HT1080 (cell line): ENCODE measurements at regions not wholly inside any gene's neighbourhood (a gene's known extent, or its start where the extent isn't known, plus 50 kb on each side); places are given as distances from the start of the nearest gene placed in this dataset.
"Not testable (repeated sequence)": the region's sequence is repeated elsewhere in the genome, so short reads cannot be mapped to it uniquely, and the experiment has no call there.

Experiments used
- DNase-seq: peaks from one replicate; pipeline ENCODE4 v3.0.0-alpha.2; 2015; ENCODE audit warnings: low read depth

DNA sequence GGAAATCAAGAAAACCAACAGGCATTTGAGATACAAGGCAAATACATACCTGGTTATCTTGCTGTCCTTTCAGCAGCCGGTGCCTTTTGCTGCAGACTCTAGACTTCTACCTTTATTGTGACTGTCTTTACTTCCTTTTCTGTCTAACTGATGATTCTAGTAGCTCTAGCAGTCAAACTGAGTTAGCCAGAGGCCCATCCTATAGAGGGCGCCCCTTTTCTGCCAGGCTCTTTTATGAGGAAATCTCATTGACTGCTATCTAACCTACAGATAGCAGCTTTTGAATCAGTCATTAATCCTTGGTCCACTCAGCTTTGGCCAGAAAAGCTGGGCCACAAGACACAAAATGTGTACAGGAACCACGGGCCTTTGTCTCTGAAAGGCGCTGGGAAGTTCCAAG is 87.5 kb upstream of the WSB1 start:
- DNase-seq, result peak; percentile 4

DNA sequence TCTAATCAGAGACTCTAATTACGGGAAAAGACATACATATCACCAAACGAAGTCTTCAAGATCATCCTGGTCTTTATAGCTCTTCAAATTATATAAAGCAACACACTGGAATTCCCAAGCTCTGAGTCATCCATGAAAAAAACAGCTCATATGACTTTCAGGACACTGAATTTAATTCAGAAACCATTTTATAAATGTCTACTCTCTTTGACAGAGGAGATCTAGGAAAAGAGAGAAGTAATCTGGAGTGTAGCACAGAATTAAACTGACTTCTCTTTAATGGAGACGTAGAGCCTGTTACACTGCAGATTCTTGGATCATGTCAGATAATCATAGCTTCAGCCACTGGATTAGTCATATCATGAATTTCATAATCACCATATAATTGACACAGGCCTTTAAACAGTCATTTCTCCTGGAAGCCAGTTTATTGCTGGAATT is 86.8 kb upstream of the WSB1 start:
- peak; percentile 76 for DNase-seq

DNA sequence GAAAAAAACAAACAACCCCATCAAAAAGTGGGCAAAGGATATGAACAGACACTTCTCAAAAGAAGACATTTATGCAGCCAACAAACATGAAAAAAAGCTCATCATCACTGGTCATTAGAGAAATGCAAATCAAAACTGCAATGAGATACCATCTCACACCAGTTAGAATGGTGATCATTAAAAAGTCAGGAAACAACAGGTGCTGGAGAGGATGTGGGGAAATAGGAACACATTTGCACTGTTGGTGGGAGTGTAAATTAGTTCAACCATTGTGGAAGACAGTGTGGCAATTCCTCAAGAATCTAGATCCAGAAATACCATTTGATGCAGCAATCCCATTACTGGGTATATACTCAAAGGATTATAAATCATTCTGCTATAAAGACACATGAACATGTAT is 85.5 kb upstream of the WSB1 start:
- DNase-seq, result not testable (repeated sequence)

- no peak for DNase-seq
These were observed 84.6 kb upstream of the WSB1 start for GRCh38 chr17:27209316-27209715.

- not testable (repeated sequence) for DNase-seq
These were observed 83.1 kb upstream of the WSB1 start for GRCh38 chr17:27210809-27211208.

DNA sequence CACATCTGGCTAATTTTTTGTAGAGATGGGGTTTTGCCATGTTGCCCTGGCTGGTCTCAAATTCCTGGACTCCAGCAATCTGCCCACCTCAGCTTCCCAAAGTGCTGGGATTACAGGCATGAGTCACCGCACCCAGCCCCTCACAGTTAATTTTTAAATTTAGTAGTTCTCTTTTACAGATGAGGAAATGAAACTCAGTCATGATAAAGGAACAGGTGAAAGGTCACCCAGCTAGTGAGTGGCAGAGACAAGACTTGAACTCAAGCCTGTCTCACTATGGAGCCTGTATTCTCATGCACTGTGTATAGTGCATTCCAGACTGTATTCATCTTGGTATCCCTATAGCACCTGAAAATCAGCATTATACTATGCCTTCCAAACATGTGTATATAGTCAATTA is 77.1 kb upstream of the WSB1 start:
- DNase-seq, result no peak

- DNase-seq, result no peak
These were observed 76.3 kb upstream of the WSB1 start for GRCh38 chr17:27217631-27218030.

GRCh38 chr17:27218041-27218440 is 75.9 kb upstream of the WSB1 start:
- DNase-seq, result no peak

DNA sequence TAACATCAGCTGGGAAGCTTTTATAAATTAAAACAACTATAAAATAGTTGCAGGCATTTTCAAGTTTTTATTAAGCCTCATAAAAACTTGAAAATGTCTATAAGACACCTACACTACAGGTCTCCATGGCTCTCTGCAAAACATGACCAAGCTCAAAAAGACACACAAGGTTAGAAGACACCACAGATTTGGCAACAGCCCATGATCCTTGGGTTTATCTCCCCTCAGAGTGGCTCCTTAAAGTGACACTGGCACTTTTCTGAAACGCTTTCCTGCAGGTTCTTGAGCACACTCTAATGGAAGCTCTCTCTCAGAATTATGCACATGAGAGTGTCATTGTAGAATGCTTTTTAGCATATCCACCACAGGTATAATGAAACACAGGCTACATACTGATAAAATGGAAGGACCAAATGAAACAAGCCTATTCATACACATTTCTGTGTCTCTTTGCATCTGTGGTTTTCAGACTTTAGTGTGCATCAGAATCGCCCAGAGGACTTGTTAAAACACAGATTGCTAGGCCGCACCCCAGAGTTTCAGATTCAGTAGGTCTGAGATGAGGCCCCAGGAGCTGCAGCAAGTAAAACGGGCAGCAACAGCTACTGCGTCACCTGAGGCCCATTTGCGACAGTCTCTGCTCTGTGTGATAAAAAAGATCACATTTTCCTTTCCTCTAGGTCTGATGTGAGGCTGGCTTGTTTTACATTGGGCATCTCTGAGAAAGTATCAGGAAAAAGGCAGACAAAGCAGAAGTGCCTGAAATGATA is 75.0 kb upstream of the WSB1 start:
- no peak for DNase-seq

GRCh38 chr17:27222515-27222914 is 71.4 kb upstream of the WSB1 start:
- no peak for DNase-seq

DNA sequence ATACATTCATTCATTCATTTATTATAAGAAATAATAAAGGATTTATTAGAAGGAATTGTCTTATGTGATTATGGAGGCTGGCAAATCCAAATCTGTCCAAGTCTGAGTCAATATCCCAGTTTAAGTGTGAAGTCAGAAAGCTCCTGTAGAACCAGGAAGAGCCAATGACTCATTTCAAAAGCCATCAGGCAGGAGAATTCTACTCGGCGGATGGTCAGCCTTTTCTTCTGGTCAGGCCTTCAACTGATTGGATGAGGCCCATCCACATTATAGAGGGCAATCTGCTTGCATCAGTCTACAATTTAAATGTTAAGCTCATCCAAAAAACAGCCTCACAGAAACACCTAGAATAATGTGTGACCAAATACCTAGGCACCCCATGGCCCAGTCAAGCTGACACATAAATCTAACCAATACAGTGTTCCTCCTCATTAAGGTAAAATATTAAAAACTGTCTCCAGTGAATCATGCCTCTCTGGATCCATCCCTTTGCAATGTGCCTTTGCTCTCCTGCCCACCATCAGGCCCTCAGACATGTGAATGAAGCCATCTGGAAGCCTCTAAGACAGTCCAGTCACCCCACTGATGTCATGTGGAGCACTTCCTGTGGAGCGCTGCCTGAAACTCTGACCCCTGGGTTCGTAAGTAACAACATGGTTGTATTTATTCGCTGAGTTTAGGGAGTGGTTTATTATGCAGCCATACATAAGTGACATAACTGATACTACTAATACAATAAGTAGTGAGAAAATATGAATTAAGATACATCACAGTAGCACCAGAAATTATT is 69.2 kb upstream of the WSB1 start:
- peak; percentile 76 for DNase-seq

DNA sequence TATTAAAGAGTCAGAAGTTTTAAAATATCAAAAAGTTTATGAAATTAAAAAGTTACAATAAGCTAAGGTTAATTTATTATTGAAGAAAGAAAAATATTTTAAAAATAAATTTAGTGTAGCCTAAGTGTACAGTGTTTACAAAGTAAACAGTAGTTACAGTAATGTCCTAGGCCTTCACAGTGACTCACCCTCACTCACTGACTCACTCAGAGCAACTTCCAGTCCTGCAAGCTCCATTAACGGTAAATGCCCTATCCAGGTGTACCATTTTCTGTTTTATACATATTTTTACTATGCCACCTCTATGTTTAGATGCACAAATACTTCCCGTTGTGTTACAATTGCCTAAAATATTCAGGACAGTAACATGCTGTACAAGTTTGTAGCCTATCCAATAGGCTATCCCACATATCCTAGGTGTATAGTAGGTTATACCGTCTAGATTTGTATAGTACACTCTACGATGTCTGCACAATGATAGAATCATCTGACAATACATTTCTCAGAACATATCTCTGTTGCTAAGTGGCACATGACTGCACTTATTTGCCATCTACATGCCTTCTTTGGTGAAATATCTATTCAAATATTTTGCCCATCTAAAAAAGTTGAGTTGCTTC is 67.2 kb upstream of the WSB1 start:
- DNase-seq, result peak; percentile 56

DNA sequence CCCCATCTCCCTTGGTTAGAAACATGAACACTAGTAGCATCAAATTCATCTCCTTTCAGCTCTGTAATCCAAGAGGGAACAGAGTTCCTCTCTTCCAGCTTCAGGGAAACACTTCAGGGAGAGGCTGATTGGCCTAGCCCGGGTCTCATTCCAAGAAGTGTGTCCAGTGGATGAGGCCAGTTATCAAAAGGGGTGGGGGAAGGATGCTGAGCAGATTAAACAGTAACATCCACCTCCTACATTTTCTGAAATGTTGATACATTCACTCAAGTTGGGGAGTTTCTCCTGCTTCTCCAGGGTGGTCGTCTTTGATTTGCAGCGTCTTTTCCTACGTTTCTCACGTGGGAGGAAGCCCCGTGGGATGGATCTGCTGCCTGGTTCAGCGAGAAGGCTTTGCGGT is 62.9 kb upstream of the WSB1 start:
- DNase-seq, result no peak

- DNase-seq, result no peak
These were observed 61.6 kb upstream of the WSB1 start for GRCh38 chr17:27232328-27232727.

- DNase-seq, result no peak
These were observed 60.9 kb upstream of the WSB1 start for GRCh38 chr17:27233059-27233458.

DNA sequence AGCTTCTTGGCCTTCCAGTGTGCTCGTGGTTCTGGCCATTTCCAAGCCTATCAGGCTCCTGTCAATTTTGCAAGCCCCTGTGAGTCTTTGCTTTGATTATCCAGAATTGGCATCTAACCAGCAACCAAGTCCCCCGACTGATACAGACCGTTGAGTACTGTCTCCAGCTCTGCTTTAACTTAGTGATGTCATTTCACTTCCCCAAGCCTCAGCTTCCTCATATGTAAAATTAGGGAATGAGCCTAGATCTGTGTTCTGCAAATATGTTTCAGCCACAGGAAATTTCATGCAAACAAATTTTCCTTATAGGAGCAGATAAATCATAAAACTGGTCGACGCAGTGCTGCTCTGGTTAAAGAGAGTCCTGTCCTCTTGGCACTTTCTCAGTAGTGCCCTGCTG is 60.1 kb upstream of the WSB1 start:
- DNase-seq, result no peak

GRCh38 chr17:27236717-27237315 is 57.1 kb upstream of the WSB1 start:
- DNase-seq, result peak; percentile 50

DNA sequence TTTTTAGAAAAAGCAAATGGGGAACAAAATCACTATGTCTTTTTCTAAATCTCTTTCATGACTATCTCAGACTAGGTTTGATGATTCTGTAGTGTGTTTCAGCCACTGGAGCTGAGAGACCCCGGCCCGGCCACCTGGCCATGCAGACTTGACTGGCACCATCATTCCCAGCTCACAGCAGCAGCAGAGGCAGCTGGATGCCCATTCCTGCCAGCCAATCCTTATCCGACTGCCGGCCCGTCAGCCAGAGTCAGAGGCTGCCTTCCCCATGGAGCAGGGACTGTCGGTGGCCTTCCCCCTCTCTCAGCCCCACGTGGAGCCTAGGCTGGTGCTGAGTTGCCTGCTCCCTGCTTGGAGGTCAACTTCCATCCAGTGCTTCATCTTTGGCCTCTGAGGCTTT is 56.0 kb upstream of the WSB1 start:
- no peak for DNase-seq

DNA sequence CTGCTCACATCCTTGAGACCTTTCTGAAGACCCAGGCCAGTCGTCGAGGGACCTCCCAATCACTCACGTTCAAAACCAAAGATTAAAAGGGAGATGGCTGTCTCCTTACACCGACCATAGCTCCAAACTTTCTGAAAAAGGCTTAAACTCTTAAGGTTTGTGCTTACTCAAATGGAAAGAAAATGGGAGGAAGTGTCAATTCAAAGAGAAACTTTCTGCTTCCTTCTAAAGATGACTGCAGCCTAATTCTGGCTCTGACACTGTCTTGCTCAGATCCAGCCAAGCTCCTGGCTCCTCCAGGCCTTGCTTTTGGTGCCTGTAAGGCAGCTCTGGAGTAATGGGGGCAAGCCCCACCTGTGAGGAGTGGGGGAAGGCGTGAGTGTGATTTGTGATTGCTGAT is 54.9 kb upstream of the WSB1 start:
- no peak for DNase-seq

- no peak for DNase-seq
These were observed 54.3 kb upstream of the WSB1 start for GRCh38 chr17:27239584-27239983.

- no peak for DNase-seq
These were observed 53.7 kb upstream of the WSB1 start for GRCh38 chr17:27240086-27240801.
